ENCODE measurements at regions not wholly inside any gene's neighbourhood (a gene's known extent, or its start where the extent isn't known, plus 50 kb on each side); places are given as distances from the start of the nearest gene placed in this dataset.

DNA sequence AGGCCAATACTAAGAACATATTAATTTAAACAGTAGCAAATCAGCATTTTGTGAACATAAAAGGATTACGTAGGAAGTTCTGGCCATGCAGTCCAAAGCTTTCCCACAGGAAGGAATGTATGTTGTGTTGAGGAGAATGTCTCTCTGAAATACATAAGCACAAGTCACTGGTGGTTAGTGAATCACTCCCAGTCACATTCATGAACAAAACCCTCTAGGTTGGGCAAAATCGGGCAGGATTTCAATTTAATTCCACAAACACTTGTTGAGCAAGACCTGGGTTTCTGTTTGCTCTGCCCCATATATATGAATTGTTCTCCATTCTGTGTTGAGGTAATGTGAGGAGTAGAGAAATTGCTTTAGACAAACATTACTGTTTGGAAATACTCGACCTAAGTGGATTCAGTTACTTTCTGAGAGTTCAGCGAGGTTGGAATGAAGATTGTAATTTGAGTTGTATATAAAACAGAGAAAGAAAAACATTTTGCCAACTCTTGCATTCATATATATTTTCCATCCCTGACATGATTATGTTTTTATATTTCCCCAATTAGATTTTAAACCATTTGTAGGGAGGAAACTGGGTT is 127.6 kb upstream of the RPS23 start:
- TF ChIP-seq, protein P1, sequence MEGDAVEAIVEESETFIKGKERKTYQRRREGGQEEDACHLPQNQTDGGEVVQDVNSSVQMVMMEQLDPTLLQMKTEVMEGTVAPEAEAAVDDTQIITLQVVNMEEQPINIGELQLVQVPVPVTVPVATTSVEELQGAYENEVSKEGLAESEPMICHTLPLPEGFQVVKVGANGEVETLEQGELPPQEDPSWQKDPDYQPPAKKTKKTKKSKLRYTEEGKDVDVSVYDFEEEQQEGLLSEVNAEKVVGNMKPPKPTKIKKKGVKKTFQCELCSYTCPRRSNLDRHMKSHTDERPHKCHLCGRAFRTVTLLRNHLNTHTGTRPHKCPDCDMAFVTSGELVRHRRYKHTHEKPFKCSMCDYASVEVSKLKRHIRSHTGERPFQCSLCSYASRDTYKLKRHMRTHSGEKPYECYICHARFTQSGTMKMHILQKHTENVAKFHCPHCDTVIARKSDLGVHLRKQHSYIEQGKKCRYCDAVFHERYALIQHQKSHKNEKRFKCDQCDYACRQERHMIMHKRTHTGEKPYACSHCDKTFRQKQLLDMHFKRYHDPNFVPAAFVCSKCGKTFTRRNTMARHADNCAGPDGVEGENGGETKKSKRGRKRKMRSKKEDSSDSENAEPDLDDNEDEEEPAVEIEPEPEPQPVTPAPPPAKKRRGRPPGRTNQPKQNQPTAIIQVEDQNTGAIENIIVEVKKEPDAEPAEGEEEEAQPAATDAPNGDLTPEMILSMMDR (IDR thresholded peaks at IDR 0.05; ENCODE audit: borderline replicate concordance, extremely low read depth, low read length, poor library complexity, severe bottlenecking): no peak
- TF ChIP-seq EZH2 (IDR thresholded peaks at IDR 0.05; ENCODE audit: borderline replicate concordance, low read depth, low read length, severe bottlenecking): no peak

Data from DND-41 (cell line).